ENCODE measurements at regions not wholly inside any gene's neighbourhood (a gene's known extent, or its start where the extent isn't known, plus 50 kb on each side); places are given as distances from the start of the nearest gene placed in this dataset.
"Not testable (repeated sequence)": the region's sequence is repeated elsewhere in the genome, so short reads cannot be mapped to it uniquely, and the experiment has no call there.

- Mint-ChIP-seq H3K36me3 (no peaks in the 10 kb centered on the region), H3K9me3 (no peaks in the 10 kb centered on the region), H3K27ac (no peak overlapping the region), H3K27me3 (peaks cover 2% of the 10 kb centered on the region), H3K4me3 (no peak overlapping the region), H3K4me1 (no peaks in the 10 kb centered on the region)
These were observed 151.4 kb downstream of the GXYLT1 start for GRCh38 chr12:41993283-41993682.

GRCh38 chr12:41992692-41993215 lies 151.9 kb downstream of the GXYLT1 start:
- Mint-ChIP-seq H3K9me3 (no peaks in the 10 kb centered on the region), H3K4me3 (no peak overlapping the region), H3K4me1 (no peaks in the 10 kb centered on the region), H3K27me3 (peaks cover under 1% of the 10 kb centered on the region), H3K36me3 (no peaks in the 10 kb centered on the region), H3K27ac (no peak overlapping the region)

GRCh38 chr12:41992022-41992421 lies 152.7 kb downstream of the GXYLT1 start:
- Mint-ChIP-seq H3K27me3 (no peaks in the 10 kb centered on the region), H3K27ac (no peak overlapping the region), H3K4me1 (no peaks in the 10 kb centered on the region), H3K9me3 (no peaks in the 10 kb centered on the region), H3K36me3 (no peaks in the 10 kb centered on the region), H3K4me3 (no peak overlapping the region)

GRCh38 chr12:41988715-41989114 lies 156.0 kb downstream of the GXYLT1 start:
- H3K27me3 Mint-ChIP-seq = peaks cover 3% of the 10 kb centered on the region
- H3K4me3 Mint-ChIP-seq = no peak overlapping the region

GRCh38 chr12:41986513-41986912 lies 158.2 kb downstream of the GXYLT1 start:
- not testable (repeated sequence) for H3K4me3 Mint-ChIP-seq, H3K27ac Mint-ChIP-seq, H3K4me1 Mint-ChIP-seq, H3K36me3 Mint-ChIP-seq, H3K27me3 Mint-ChIP-seq, H3K9me3 Mint-ChIP-seq

More at GRCh38 chr12:41988715-41989114, 156.0 kb downstream of the GXYLT1 start:
- no peak overlapping the region for H3K27ac Mint-ChIP-seq
- no peaks in the 10 kb centered on the region for H3K4me1 Mint-ChIP-seq
- no peaks in the 10 kb centered on the region for H3K36me3 Mint-ChIP-seq
- no peaks in the 10 kb centered on the region for H3K9me3 Mint-ChIP-seq

- Mint-ChIP-seq H3K4me1 (no peaks in the 10 kb centered on the region), H3K4me3 (no peak overlapping the region), H3K9me3 (no peaks in the 10 kb centered on the region), H3K36me3 (no peaks in the 10 kb centered on the region), H3K27me3 (peaks cover 22% of the 10 kb centered on the region), H3K27ac (no peak overlapping the region)
These were observed 160.8 kb downstream of the GXYLT1 start for GRCh38 chr12:41983856-41984255.

- Mint-ChIP-seq H3K27me3 (peaks cover 22% of the 10 kb centered on the region), H3K36me3 (no peaks in the 10 kb centered on the region), H3K4me1 (no peaks in the 10 kb centered on the region), H3K9me3 (no peaks in the 10 kb centered on the region), H3K27ac (no peak overlapping the region), H3K4me3 (no peak overlapping the region)
These were observed 161.3 kb downstream of the GXYLT1 start for GRCh38 chr12:41983394-41983793.

GRCh38 chr12:41981758-41982157 lies 162.9 kb downstream of the GXYLT1 start:
- H3K36me3 Mint-ChIP-seq = no peaks in the 10 kb centered on the region
- H3K27ac Mint-ChIP-seq = no peak overlapping the region
- no peaks in the 10 kb centered on the region for H3K9me3 Mint-ChIP-seq
- peaks cover 23% of the 10 kb centered on the region for H3K27me3 Mint-ChIP-seq
- H3K4me1 Mint-ChIP-seq = no peaks in the 10 kb centered on the region
- no peak overlapping the region for H3K4me3 Mint-ChIP-seq

GRCh38 chr12:41981013-41981412 lies 163.7 kb downstream of the GXYLT1 start:
- H3K9me3 Mint-ChIP-seq = no peaks in the 10 kb centered on the region
- H3K36me3 Mint-ChIP-seq = no peaks in the 10 kb centered on the region
- no peaks in the 10 kb centered on the region for H3K4me1 Mint-ChIP-seq
- H3K27ac Mint-ChIP-seq = no peak overlapping the region
- peaks cover 23% of the 10 kb centered on the region for H3K27me3 Mint-ChIP-seq
- H3K4me3 Mint-ChIP-seq = no peak overlapping the region

GRCh38 chr12:41980390-41980789 lies 164.3 kb downstream of the GXYLT1 start:
- Mint-ChIP-seq H3K27ac (no peak overlapping the region), H3K36me3 (no peaks in the 10 kb centered on the region), H3K9me3 (no peaks in the 10 kb centered on the region), H3K27me3 (peaks cover 23% of the 10 kb centered on the region), H3K4me1 (no peaks in the 10 kb centered on the region), H3K4me3 (no peak overlapping the region)

- Mint-ChIP-seq H3K27me3 (peaks cover 20% of the 10 kb centered on the region), H3K27ac (no peak overlapping the region), H3K4me1 (no peaks in the 10 kb centered on the region), H3K4me3 (no peak overlapping the region), H3K9me3 (no peaks in the 10 kb centered on the region), H3K36me3 (no peaks in the 10 kb centered on the region)
These were observed 165.1 kb downstream of the GXYLT1 start for GRCh38 chr12:41979574-41979973.

GRCh38 chr12:41972598-41972997 lies 172.1 kb downstream of the GXYLT1 start:
- Mint-ChIP-seq H3K9me3 (no peaks in the 10 kb centered on the region), H3K4me1 (no peaks in the 10 kb centered on the region), H3K36me3 (no peaks in the 10 kb centered on the region), H3K27ac (no peak overlapping the region), H3K4me3 (no peak overlapping the region), H3K27me3 (no peaks in the 10 kb centered on the region)

GRCh38 chr12:41972196-41972595 lies 172.5 kb downstream of the GXYLT1 start:
- Mint-ChIP-seq H3K4me3 (no peak overlapping the region), H3K27ac (no peak overlapping the region), H3K27me3 (no peaks in the 10 kb centered on the region), H3K36me3 (no peaks in the 10 kb centered on the region), H3K4me1 (no peaks in the 10 kb centered on the region), H3K9me3 (no peaks in the 10 kb centered on the region)

GRCh38 chr12:41970744-41971143 lies 173.9 kb downstream of the GXYLT1 start:
- Mint-ChIP-seq H3K36me3 (no peaks in the 10 kb centered on the region), H3K27me3 (no peaks in the 10 kb centered on the region), H3K27ac (no peak overlapping the region), H3K4me3 (no peak overlapping the region), H3K4me1 (no peaks in the 10 kb centered on the region), H3K9me3 (no peaks in the 10 kb centered on the region)

- Mint-ChIP-seq H3K4me3 (no peak overlapping the region), H3K27me3 (peaks cover 1% of the 10 kb centered on the region), H3K27ac (no peak overlapping the region), H3K9me3 (no peaks in the 10 kb centered on the region), H3K4me1 (no peaks in the 10 kb centered on the region), H3K36me3 (no peaks in the 10 kb centered on the region)
These were observed 176.1 kb downstream of the GXYLT1 start for GRCh38 chr12:41968599-41968998.

- no peaks in the 10 kb centered on the region for H3K9me3 Mint-ChIP-seq
- peaks cover 1% of the 10 kb centered on the region for H3K27me3 Mint-ChIP-seq
- H3K27ac Mint-ChIP-seq = no peak overlapping the region
- no peak overlapping the region for H3K4me3 Mint-ChIP-seq
- no peaks in the 10 kb centered on the region for H3K36me3 Mint-ChIP-seq
- no peaks in the 10 kb centered on the region for H3K4me1 Mint-ChIP-seq
These were observed 176.8 kb downstream of the GXYLT1 start for GRCh38 chr12:41967668-41968500.

- no peak overlapping the region for H3K27ac Mint-ChIP-seq
- no peaks in the 10 kb centered on the region for H3K9me3 Mint-ChIP-seq
- no peaks in the 10 kb centered on the region for H3K36me3 Mint-ChIP-seq
- no peaks in the 10 kb centered on the region for H3K4me1 Mint-ChIP-seq
- H3K27me3 Mint-ChIP-seq = peaks cover 1% of the 10 kb centered on the region
- no peak overlapping the region for H3K4me3 Mint-ChIP-seq
These were observed 177.8 kb downstream of the GXYLT1 start for GRCh38 chr12:41966916-41967315.

Measured in activated naive CD4-positive, alpha-beta T cell treated with anti-CD3 and anti-CD28 coated beads, Interleukin-2, amount 50 U/mL, for 24 hours (primary cell).